Bronchial epithelial cell (primary cell): ENCODE measurements at regions not wholly inside any gene's neighbourhood (a gene's known extent, or its start where the extent isn't known, plus 50 kb on each side); places are given as distances from the start of the nearest gene placed in this dataset.

Experiments
- DNase-seq: peaks from one replicate; pipeline ENCODE4 v3.0.0-alpha.2; 2010; ENCODE audit warnings: low read depth
- FAIRE-seq: peaks from 2 replicates; lab custom pipeline; 2011; peaks lifted over from hg19 to GRCh38; lab: Jason Lieb, UNC
- H3K27me3 ChIP-seq: 2 replicates; pipeline ENCODE4 v1.5.1; 2011; ENCODE audit warnings: low read length; ENCODE audit not compliant: control insufficient read depth, insufficient read depth
- H3K36me3 ChIP-seq: 2 replicates; pipeline ENCODE4 v1.5.1; 2011; ENCODE audit warnings: low read length; ENCODE audit not compliant: control insufficient read depth, insufficient read depth
- H3K4me3 ChIP-seq: 2 replicates; pipeline ENCODE4 v1.5.1; 2011; ENCODE audit warnings: mild to moderate bottlenecking, low read depth, low read length, control low read depth
- CTCF ChIP-seq: IDR thresholded peaks from 2 replicates; pipeline ENCODE4 v1.5.1; 2011; ENCODE audit warnings: mild to moderate bottlenecking, moderate library complexity, low read length, control low read depth, inconsistent platforms; ENCODE audit not compliant: insufficient read depth, severe bottlenecking

- DNase-seq = no peak
- Histone ChIP-seq H3K4me3 (no peak overlapping the region), H3K36me3 (no peaks in the 10 kb centered on the region), H3K27me3 (no peaks in the 10 kb centered on the region)
- no peak for FAIRE-seq
- no peak for TF ChIP-seq CTCF
Observed at GRCh38 chr1:65531972-65532570, 111.6 kb downstream of the LEPR start.

- H3K27me3 ChIP-seq = no peaks in the 10 kb centered on the region
- TF ChIP-seq CTCF = no peak
- no peak overlapping the region for H3K4me3 ChIP-seq
- H3K36me3 ChIP-seq = no peaks in the 10 kb centered on the region
- FAIRE-seq (no peak), DNase-seq (no peak)
Observed at GRCh38 chr1:65535981-65536380, 115.5 kb downstream of the LEPR start.

- Histone ChIP-seq H3K27me3 (no peaks in the 10 kb centered on the region), H3K4me3 (no peak overlapping the region), H3K36me3 (no peaks in the 10 kb centered on the region)
- FAIRE-seq (no peak), DNase-seq (no peak)
- no peak for TF ChIP-seq CTCF
Observed at GRCh38 chr1:65538086-65538485, 117.6 kb downstream of the LEPR start.

- no peak for TF ChIP-seq CTCF
- Histone ChIP-seq H3K27me3 (no peaks in the 10 kb centered on the region), H3K36me3 (no peaks in the 10 kb centered on the region), H3K4me3 (no peak overlapping the region)
- DNase-seq (no peak), FAIRE-seq (no peak)
Observed at GRCh38 chr1:65538664-65539063, 118.2 kb downstream of the LEPR start.

- no peaks in the 10 kb centered on the region for H3K36me3 ChIP-seq
- no peak for TF ChIP-seq CTCF
- FAIRE-seq (no peak), DNase-seq (no peak)
- no peak overlapping the region for H3K4me3 ChIP-seq
- no peaks in the 10 kb centered on the region for H3K27me3 ChIP-seq
Observed at GRCh38 chr1:65539266-65540131, 119.0 kb downstream of the LEPR start.
